GM18867 (cell line): ENCODE measurements at regions not wholly inside any gene's neighbourhood (a gene's known extent, or its start where the extent isn't known, plus 50 kb on each side); places are given as distances from the start of the nearest gene placed in this dataset.

Experiments
- ATAC-seq: cut with Tn5 transposase; IDR thresholded peaks from one replicate; pipeline ENCODE4 v1.9.1; 2021; ENCODE audit warnings: mild to moderate bottlenecking, moderate library complexity; ENCODE audit not compliant: unreplicated experiment

DNA sequence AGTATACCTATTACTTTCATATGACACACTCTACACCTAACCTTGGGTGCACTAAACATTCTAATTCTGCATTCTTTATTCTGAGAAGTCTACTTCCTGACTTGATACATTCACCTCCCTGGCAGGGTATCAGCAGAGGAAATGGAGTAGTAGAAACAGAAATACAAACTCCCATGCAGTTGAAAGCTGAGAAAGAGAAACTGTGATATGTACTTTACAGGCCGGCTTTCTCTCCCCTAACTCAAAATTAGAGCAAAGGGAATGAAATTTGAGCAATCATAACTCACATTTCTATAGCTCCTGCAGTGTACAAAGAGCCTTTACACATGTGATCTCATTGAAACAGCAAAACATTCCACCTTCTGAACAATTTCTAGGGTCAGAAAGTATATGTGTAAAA lies 135.5 kb upstream of the COL8A1 start:
- no peak for ATAC-seq

DNA sequence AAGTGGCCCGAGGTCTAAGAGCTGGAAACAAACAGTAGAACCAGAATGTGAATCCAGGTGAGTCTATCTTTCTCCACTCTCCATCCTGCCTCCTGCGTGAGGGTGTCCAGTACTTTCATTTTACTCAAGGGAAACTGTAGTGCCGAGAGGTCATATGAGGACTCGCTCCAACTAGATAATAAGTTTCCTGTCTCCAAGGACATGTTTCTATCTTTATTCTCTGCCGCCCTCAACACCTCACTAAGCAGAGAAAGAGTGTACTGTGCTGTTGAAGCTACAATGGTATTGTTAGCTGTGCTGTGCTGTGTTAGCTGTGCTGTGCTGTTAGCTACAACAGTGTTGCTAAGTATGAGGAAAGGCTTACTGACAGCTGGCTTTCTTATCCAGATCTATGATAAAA lies 137.9 kb upstream of the COL8A1 start:
- ATAC-seq, result no peak

DNA sequence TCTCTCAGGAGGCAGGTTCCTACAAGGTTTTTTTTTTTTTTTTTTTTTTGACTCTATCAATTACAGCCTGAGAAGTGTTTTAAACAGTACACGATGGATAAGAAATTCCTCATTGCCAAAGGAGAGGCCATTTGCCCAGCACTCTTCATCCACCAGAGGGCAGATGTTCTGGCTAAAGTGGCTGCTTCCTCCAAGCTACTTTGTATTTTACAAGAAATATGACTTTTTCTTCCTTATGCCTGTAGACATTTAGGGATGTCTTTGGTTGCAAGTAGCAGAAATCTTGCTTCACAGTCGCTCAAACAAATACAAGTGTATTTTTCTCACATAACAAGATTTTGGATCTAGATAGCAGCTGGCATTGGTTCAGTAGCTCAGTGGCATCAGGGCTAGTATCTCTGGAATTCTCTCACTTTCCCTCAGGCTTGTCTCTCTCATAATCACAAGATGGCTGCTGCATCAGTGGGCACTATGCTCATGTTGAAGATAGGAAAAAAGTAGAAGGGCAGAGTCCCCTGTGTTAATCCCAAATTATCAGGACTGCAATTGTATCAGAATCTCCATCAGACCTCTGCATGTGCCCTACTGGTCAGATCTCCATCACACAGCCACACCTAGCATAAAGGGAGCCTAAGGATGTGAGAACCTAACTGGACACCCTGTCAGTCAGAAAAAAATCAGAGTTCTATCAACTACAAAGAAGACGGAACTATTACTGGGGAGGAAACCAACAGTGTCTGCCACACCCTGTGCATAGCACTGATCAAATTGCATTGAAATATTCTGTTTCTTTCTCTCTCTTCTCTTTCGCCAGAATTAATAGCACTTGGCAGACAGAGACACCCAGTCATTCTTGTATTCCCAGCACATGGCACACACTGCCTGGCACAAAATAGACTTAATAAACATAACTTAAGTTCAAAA lies 138.9 kb upstream of the COL8A1 start:
- ATAC-seq, result peak; percentile 72

DNA sequence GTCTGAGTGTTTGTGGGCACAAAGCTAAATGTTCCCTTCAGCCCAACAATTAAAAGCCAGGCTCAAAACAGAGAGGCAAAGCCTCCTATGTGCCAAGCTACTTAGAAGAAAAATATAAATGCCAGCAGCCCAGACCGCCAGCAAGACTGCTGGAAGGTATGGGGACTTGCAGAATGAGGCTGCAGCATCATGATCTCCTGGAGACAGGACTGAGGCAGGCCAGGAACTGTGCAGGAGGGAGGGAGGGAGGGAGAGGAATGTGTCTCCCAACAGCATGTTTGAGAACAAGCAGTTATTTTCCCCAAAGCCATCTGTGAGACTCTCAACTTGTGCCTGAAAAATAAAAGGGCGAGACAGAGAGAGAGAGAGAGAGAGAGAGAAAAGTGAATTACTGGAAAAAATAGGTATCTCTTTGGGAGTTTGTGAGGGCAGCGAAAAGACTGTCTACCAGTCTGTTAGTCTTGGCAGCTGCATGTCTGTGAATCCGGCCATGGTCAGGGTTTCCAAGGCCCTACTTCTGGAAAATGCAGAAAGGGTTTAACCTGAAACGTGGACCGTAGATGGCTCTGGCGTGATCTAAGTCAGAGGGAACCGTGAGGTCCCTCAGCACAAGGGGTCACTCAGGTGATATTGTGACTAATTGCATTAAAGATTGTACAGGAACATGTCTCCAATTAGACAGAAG lies 139.7 kb upstream of the COL8A1 start:
- ATAC-seq, result peak; percentile 18

DNA sequence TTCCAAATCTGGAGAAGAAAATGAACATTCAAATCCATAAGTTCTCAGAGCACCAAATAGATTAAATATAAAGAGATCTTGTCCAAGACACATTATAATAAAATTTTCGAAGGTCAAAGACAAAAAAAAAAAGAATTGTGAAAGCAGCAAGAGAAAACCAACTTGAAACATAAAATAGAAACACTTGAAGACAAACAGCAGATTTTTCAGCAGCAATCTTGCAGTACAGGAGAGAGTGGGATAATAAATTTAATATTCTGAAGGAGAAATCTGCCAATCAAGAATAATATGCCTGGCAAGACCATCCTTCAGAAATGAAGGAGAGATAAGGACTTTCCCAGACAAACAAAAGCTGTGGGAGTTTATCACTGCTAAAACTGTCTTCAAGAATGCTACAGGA lies 150.5 kb upstream of the COL8A1 start:
- no peak for ATAC-seq

DNA sequence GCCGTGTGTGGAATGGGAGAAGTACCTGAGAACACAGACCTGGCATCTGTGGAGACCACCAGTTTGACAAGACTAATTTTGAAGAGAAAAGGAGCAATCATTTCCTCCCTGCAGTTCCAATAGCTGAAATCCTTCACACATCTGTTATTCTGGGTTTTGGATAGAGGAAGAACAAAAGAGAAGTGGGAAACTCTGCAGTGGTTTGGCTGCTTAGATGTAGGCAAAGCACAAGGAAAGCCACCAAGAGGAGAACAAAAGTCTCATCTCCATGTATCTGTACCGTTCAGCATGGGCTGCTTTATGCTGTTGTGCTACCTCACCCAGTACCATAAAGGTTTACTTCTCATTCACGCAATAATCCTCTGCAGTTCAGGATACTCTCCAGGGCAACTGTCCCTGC lies 153.1 kb upstream of the COL8A1 start:
- ATAC-seq, result no peak

DNA sequence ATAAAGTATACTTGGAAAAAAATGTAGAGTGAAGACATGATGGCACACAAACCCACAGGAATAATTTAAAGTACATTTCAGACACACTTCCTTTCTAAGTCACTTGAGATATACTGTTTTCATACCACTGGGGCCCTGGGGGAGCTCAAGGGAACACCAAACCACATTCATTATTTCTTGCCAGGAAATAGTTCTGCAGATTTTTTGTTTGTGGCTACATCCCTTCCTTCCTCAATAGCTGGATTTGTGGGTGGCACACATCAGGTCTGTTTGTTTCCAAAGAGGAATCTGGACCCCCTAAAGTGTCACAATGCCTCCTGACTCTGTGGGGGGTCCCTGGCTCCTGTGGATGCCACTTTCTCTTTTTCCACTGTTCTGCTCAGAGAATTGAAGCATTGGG lies 153.5 kb upstream of the COL8A1 start:
- ATAC-seq, result no peak

DNA sequence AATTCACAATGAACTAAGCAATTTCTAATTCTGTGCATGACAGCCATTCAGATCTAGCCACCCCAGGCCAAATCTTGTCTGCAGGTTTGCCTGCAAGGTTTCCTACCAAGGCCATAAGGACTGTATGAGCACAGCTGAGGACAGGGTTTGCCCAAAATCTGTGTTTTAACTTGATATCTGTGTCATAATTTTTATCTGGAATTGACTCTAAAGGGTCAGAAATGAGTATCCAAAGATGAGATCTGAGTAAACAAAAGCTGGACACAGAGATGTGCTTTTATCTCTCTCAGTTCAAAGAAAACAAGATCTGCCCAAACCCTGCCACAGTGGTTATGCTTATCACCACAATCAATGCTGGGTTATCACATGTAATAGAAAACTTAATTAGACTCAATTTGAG lies 154.6 kb upstream of the COL8A1 start:
- no peak for ATAC-seq

DNA sequence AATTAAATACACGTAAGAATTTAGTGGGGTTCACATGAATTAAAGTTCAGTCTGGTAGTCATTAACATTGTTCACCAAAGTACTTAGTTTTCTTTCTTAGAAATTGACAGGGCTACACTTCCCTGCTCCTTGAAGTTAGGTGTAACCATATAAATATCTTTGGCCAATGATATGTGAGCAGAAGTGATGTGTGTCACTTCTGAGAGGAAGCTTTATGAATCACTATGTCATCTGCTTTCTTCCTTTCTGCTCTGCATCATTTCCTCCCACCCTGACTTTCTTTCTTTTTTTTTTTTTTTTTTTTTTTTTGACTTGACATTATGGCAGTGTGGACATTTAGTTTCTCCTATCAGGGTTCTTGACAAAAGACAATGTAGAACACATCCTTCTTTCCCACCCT lies 156.2 kb upstream of the COL8A1 start:
- ATAC-seq, result no peak

DNA sequence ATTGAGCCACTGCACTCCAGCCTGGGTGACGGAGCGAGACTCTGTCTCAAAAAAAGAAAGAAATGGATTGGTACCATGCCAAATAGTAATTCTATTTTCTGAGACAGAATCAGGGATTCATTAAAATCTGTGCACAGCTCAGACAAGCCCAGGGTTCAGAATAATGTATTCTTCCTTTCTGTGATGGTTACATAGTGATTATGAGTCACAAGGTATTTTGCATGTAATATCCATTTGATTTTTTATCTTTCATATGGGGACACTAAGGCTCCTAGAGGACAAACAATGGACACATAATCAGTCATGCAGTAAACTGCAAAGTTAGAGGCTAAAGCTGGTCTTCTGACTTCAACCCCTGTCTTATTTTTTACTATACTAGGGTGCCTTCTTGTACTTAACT lies 156.8 kb upstream of the COL8A1 start:
- no peak for ATAC-seq

DNA sequence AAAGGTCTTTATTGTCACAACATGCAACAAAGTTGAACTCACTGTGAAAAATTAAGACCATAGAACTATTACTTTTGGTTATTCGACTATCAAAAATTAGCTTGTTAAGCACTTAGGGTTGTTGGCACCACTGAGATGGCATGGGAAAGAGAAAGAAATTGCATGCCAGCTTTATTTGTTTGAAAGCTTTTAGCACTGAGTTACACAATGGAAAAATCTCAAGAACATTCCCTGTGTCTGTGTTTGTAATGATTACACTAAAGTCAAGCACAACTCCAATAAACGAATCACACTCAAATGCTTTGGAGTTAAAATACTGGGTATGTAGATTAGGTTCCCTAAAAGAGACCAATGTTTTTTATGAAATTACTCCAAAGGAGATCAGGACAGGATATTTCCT lies 158.6 kb upstream of the COL8A1 start:
- ATAC-seq, result no peak

DNA sequence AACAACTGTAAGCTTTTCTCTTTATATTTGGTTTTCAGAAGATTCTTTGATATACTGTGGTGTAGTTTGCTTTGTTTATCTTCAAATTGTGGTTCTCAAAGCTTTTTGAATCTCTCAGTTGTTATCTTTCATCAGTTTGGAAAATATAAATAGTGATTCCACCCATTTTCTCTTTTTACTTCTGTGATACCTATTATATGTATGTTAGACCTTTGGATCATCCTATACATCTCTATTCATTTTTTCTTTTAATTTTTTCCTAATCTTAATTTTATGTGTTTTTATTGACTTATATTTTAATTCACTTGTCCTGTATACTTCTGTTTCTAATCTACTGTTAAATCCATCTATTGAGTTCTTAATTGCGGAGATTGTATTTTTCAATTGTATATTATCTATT lies 160.7 kb upstream of the COL8A1 start:
- ATAC-seq, result no peak

DNA sequence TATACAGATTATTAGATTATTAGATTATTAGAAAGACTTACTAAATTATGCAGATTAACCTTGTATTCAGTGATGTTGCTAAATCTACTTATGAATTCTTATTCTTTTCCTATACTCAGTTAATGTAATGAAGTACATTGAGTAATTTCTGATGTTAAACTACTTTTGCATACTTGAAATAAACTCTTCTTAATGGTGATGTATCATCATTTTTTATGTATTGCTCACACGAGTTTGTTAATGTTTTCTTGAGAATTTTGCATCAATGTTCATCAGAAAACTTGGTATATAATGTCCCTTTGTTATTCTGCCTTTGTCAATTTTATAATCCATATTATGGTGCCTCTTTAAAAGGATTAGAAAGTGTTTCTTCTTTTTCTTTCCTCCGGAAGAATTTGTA lies 163.2 kb upstream of the COL8A1 start:
- no peak for ATAC-seq

DNA sequence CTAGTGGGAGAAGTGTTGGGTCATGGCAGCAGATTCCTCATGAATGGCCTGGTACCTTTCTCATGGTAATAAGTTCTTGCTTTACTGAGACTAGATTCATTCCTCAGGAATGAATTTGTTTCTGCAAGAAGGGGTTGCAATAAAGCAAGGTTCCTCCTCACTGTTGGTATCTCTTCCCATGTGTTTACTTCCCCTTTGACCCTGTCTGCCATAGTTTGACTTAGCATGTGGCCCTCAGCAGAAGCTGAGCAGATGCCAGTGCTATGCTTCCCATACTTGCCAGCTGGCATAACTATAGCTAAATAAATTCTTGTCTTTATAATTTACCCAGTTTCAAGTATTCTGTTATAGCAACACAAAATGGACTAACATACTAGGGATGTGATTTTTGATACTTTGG lies 163.6 kb upstream of the COL8A1 start:
- no peak for ATAC-seq

DNA sequence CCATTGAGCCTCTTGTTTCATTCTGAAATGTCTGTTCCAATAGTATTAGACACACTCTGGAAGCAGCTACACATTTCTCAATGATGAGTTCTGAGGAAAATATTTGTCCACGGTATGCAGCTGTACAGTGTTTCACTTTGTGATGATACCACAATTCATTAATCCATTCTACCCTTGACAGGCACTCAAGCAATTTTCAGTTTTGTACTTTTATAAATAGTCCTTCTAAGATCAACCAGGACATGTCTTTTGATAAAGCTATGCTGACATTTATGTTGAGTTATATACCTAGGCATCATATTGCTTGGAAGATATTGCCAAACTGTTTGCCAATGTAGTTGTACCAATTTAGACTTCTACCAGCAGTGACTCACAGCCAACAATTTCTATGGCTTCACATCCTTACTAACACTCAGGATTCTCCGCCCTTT lies 165.1 kb upstream of the COL8A1 start:
- ATAC-seq, result no peak

DNA sequence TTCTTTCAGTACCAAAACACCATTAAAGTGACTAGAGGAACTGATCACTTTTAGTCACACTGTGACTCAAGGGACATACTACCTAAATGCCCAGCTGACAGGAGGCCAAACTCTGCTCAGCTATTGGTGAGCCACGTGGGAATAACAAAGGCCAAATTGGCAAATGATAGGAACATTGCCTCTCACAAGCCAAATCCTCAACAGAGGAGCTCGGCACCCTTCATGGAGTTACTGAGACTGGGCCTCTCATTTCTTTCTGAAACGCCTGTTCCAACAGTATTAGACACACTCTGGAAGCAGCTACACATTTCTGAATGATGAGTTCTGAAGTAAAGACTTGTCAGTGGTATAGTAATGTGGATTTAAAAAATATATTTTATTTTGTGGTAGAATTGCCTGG lies 166.0 kb upstream of the COL8A1 start:
- ATAC-seq, result no peak

DNA sequence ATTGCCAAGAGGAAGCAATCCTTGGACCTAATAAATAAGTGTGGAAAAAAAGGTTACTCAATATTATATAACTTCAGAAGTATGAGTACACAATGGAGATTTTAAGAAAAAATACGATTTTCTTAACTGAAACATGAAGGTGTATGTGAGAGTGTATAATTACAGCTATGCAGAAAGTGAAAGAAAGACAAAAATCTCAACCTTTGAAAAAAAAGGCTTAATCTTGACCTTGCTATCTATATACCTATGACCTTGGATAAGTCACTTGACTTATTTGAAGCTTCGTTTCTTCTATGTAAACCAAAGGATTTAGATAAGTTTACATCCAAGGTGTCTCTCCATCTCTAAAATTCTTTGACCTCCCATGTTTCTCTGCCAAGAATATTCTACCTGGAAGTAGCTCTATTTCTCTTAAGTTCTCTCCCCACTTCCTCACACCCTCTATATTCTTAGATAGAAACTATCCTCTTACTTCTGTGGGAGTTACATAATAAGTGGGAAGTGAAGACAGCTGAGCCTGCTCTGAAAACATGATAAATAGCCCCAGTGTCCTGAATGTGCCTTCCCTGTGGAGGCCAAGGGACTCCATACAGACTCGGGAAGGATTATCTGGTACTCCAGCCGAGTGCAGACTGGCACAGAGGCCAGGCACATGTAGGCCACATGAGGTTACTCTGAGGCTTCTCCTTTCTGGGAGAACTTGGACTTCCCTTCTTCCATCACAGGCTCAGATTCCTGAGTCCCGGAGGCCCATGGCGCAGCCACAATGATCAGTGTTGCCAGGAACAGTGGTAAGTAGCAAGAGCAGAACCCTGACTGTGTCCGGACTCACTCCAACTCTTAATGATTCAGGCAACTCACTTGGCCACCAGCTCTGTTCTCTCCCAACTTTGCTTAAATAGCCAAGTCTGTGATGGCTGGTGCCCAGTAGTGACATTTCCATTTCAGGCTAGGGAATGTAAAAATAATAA lies 166.8 kb upstream of the COL8A1 start:
- peak; percentile 51 for ATAC-seq

DNA sequence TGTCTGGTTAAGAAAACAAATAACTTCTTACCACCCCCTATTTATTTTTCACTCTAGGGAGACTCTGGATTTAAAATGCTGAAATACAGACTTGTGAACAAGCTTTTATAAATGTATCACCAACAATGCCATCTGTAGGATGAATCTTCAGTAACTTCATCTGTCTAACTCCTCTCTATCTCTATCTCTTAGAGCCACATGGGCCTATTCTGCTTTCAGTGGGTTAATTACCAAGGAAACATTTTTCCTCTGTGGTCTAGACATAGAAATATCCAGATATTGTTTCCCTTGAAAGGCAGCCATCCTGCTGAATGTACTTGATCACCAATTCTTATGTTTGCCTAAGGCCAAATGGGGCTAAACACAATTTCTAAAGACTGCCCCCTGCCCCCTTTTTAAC lies 167.6 kb upstream of the COL8A1 start:
- no peak for ATAC-seq

DNA sequence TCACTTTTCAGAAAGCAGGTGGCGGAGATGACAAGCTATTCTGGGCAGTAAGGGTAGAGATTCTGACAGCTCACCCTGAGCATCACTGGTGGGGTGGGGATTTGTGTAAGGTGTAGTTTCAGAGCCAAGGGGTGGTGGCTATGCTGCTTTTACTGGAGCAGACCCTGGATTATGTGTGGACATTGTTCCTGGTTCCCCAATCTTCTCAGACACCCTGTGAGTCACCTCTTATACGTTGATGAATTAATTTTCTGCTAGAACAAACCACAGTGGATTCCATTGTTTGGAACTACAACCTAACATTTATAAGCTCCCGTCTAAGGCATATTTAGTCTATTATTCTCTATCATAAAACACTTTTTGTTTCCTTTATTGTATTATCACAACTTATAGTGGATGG lies 169.5 kb upstream of the COL8A1 start:
- no peak for ATAC-seq

DNA sequence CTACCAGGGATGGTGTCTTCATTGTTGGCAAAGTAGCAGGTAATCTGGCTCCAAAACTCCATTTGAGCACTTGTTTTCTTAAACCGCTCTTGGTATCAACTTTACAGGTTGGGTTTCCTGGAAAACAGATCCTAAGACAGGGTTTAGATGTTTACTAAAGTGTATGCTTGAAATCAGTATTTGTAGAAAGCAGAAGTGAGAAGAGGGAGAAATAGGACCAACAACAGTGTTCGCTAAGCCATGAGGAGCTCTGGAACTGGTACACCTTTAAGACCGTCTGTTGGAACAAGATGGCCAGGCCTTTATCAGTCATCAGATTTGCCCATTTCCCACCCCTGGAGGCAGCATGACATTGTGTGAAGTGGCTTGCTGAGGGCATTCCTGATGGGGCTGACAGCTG lies 171.0 kb upstream of the COL8A1 start:
- no peak for ATAC-seq

DNA sequence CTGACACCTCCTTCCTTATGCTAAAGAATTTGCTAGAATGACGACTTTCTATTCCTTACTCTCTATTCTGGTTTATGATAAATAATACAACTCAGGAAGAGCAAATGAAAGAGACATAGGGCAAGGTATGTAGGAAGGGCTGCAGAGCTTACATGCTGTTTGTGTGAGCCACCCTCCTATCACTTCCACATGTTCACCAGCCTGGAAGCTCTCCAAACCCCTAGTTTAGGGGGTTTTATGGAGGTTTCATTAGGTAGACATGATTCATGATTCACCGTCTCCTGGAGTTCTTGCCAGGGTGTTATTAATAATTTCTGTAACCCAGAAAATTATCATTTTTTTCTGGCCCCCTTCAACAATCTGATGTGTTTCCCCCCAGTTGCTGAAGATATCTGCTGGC lies 172.1 kb upstream of the COL8A1 start:
- no peak for ATAC-seq
